ENCODE measurements at regions not wholly inside any gene's neighbourhood (a gene's known extent, or its start where the extent isn't known, plus 50 kb on each side); places are given as distances from the start of the nearest gene placed in this dataset.

DNA sequence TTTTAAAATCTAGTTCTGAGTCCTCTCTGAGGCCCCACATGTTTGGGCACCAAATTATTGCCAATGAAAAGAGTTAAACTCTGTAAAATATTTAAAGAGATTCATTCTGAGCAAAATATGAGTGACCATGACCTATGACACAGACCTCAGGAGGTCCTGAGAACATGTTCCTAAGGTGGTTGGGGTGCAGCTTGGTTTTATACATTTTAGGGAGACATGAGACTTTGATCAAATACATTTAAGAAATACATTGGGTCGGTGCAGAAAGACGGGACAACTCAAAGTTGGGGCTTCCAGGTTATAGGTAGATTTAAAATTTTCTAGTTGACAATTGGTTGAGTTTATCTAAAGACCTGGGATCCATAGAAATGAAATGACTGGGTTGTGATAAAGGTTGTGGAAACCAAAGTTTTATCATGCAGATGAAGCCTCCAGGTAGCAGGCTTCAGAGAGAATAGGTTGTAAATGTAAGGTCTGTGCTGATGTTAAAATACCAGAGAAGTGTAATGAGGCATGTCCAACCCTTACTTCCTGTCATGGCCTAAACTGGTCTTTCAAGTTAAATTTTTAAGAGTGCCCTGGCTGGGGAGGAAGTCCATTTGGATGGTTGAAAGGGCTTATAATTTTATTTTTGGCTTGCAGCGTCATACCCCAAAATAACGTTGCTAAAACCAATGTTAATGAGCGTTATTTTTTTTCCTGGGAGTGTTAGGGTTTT, 274.9 kb downstream of the NUF2 start:
- TF ChIP-seq CTCF (IDR thresholded peaks at IDR 0.05) (no peak), POLR2A (IDR thresholded peaks at IDR 0.05) (no peak)
